Esophagus muscularis mucosa (tissue), 3 donors: ENCODE measurements at regions not wholly inside any gene's neighbourhood (a gene's known extent, or its start where the extent isn't known, plus 50 kb on each side); places are given as distances from the start of the nearest gene placed in this dataset.

Experiments
- CTCF ChIP-seq, 3 experiments: fragments of 200-600 bp in 2 of 3; fragments of 450-650 bp in 1 of 3; sonication (generic) in 2 of 3; IDR thresholded peaks; one replicate each; pipeline ENCODE4 v1.5.1; 2017 to 2019; ENCODE audit warnings: antibody characterized with exemption in 3 of 3, mild to moderate bottlenecking in 2 of 3, moderate library complexity in 1 of 3
- POLR2A ChIP-seq: fragments of 450-650 bp; IDR thresholded peaks from one replicate; pipeline ENCODE4 v1.6.1; 2017; ENCODE audit warnings: antibody characterized with exemption, moderate library complexity, mild to moderate bottlenecking, low read depth
- POLR2AphosphoS5 ChIP-seq, 2 donors: sonication (generic); formaldehyde crosslinking; IDR thresholded peaks; one replicate each; pipeline ENCODE4 v1.6.1; 2017; ENCODE audit warnings: antibody characterized with exemption in 2 of 2

- TF ChIP-seq POLR2A (no peak), CTCF (IDR thresholded peaks at IDR 0.05) (no peak), POLR2AphosphoS5 (IDR thresholded peaks at IDR 0.05) (no peak)
Observed at GRCh38 chr6:119896806-119897205, 547.2 kb upstream of the MAN1A1 start.
